ENCODE measurements at regions not wholly inside any gene's neighbourhood (a gene's known extent, or its start where the extent isn't known, plus 50 kb on each side); places are given as distances from the start of the nearest gene placed in this dataset.

GRCh38 chr4:130603043-130603442 is 1507.1 kb downstream of the C4orf33 start:
- no peak overlapping the region for H3K4me3 ChIP-seq (replicated peaks; ENCODE audit: low read depth, low read length)
- no peak for TF ChIP-seq CTCF (IDR thresholded peaks at IDR 0.05; ENCODE audit: low read length, missing control alignments)
- DNase-seq (ENCODE audit: low read depth) = no peak

- DNase-seq (ENCODE audit: low read depth) = no peak
- no peak for TF ChIP-seq CTCF (IDR thresholded peaks at IDR 0.05; ENCODE audit: low read length, missing control alignments)
- no peak overlapping the region for H3K4me3 ChIP-seq (replicated peaks; ENCODE audit: low read depth, low read length)
Observed at GRCh38 chr4:130608121-130608520, 1512.2 kb downstream of the C4orf33 start.

GRCh38 chr4:130628531-130628930 is 1532.6 kb downstream of the C4orf33 start:
- TF ChIP-seq CTCF (IDR thresholded peaks at IDR 0.05; ENCODE audit: low read length, missing control alignments) = no peak
- DNase-seq (ENCODE audit: low read depth) = no peak
- no peak overlapping the region for H3K4me3 ChIP-seq (replicated peaks; ENCODE audit: low read depth, low read length)

- DNase-seq (ENCODE audit: low read depth) = no peak
- no peak for TF ChIP-seq CTCF (IDR thresholded peaks at IDR 0.05; ENCODE audit: low read length, missing control alignments)
- no peak overlapping the region for H3K4me3 ChIP-seq (replicated peaks; ENCODE audit: low read depth, low read length)
Observed at GRCh38 chr4:130632731-130633604, 1537.0 kb downstream of the C4orf33 start.

GRCh38 chr4:130636486-130636885 is 1540.5 kb downstream of the C4orf33 start:
- no peak for TF ChIP-seq CTCF (IDR thresholded peaks at IDR 0.05; ENCODE audit: low read length, missing control alignments)
- no peak for DNase-seq (ENCODE audit: low read depth)
- no peak overlapping the region for H3K4me3 ChIP-seq (replicated peaks; ENCODE audit: low read depth, low read length)

- H3K4me3 ChIP-seq (replicated peaks; ENCODE audit: low read depth, low read length) = no peak overlapping the region
- TF ChIP-seq CTCF (IDR thresholded peaks at IDR 0.05; ENCODE audit: low read length, missing control alignments) = no peak
- no peak for DNase-seq (ENCODE audit: low read depth)
Observed at GRCh38 chr4:130640592-130640991, 1544.6 kb downstream of the C4orf33 start.

GRCh38 chr4:130646886-130647285 is 1550.9 kb downstream of the C4orf33 start:
- TF ChIP-seq CTCF (IDR thresholded peaks at IDR 0.05; ENCODE audit: low read length, missing control alignments) = no peak
- H3K4me3 ChIP-seq (replicated peaks; ENCODE audit: low read depth, low read length) = no peak overlapping the region
- no peak for DNase-seq (ENCODE audit: low read depth)
